Prostate gland (tissue), 2 donors: ENCODE measurements at regions not wholly inside any gene's neighbourhood (a gene's known extent, or its start where the extent isn't known, plus 50 kb on each side); places are given as distances from the start of the nearest gene placed in this dataset.
"Not testable (repeated sequence)": the region's sequence is repeated elsewhere in the genome, so short reads cannot be mapped to it uniquely, and the experiment has no call there.

Experiments
- DNase-seq: peaks from one replicate; pipeline ENCODE4 v3.0.0-alpha.2; 2019; ENCODE audit warnings: low spot score
- H3K27ac ChIP-seq, 2 donors: fragments of 200-600 bp; sonication (generic); 2 replicates each; pipeline ENCODE4 v1.5.1; 2017 to 2019
- H3K27me3 ChIP-seq: fragments of 200-600 bp; sonication (generic); replicated peaks from 2 replicates; pipeline ENCODE4 v1.5.1; 2019; ENCODE audit not compliant: insufficient read depth
- H3K36me3 ChIP-seq, 2 donors: fragments of 200-600 bp; sonication (generic); 1 replicate in 1 of 2; 2 replicates in 1 of 2; pipeline versions ENCODE4 v1.5.1 to v1.8.1; 2017 to 2019
- H3K4me1 ChIP-seq: fragments of 200-600 bp; sonication (generic); replicated peaks from 2 replicates; pipeline ENCODE4 v1.5.1; 2019
- H3K4me3 ChIP-seq, 2 donors: fragments of 200-600 bp; sonication (generic); 2 replicates each; pipeline ENCODE4 v1.5.1; 2017 to 2019
- H3K9me3 ChIP-seq: fragments of 200-600 bp; sonication (generic); 2 replicates; pipeline ENCODE4 v1.5.1; 2017
- POLR2A ChIP-seq: fragments of 450-650 bp; IDR thresholded peaks from one replicate; pipeline ENCODE4 v1.6.1; 2016; ENCODE audit warnings: antibody characterized with exemption, mild to moderate bottlenecking
- POLR2AphosphoS5 ChIP-seq: sonication (generic); formaldehyde crosslinking; IDR thresholded peaks from one replicate; pipeline ENCODE4 v1.6.1; 2017; ENCODE audit warnings: antibody characterized with exemption
- WGBS: methylation state at CpG from one replicate; pipeline ENCODE4 v1.1.5; 2018; 5-methylcytosine and 5-hydroxymethylcytosine counted together
- intact Hi-C: fragments of 100-400 bp; cut with DNase I; formaldehyde crosslinking; loops from one replicate; pipeline ENCODE4 v1.14.2; 2022
- TF ChIP-seq, protein P1 (sequence below), 4 experiments: fragments of 200-600 bp in 2 of 4; fragments of 450-650 bp in 2 of 4; sonication (generic) in 2 of 4; IDR thresholded peaks; 1 replicate in 3 of 4; 2 replicates in 1 of 4; pipeline ENCODE4 v1.5.1; 2016 to 2019; ENCODE audit warnings: antibody characterized with exemption in 4 of 4, mild to moderate bottlenecking in 2 of 4, moderate library complexity in 2 of 4

DNA sequence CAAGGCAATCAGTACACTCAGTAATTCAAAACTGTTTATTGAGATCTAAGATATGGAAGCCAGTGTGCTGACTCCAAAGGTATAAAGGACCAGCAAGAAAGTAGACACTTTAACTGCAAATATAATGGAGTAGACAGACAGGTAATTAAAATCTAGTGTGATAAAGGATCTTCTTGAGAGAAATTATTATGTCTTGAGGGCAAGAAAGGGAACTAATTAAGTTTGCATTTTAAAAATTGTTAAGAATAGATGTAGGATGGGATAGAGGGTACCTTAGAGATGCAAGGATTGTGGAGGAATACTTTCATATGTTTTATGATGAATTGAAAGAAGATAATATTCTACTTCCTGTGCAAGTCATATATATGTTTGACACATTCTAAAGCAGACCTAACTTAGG is 825.3 kb downstream of the LTN1 start:
- TF ChIP-seq POLR2AphosphoS5 (no peak), POLR2A (no peak)
- TF ChIP-seq, protein P1, sequence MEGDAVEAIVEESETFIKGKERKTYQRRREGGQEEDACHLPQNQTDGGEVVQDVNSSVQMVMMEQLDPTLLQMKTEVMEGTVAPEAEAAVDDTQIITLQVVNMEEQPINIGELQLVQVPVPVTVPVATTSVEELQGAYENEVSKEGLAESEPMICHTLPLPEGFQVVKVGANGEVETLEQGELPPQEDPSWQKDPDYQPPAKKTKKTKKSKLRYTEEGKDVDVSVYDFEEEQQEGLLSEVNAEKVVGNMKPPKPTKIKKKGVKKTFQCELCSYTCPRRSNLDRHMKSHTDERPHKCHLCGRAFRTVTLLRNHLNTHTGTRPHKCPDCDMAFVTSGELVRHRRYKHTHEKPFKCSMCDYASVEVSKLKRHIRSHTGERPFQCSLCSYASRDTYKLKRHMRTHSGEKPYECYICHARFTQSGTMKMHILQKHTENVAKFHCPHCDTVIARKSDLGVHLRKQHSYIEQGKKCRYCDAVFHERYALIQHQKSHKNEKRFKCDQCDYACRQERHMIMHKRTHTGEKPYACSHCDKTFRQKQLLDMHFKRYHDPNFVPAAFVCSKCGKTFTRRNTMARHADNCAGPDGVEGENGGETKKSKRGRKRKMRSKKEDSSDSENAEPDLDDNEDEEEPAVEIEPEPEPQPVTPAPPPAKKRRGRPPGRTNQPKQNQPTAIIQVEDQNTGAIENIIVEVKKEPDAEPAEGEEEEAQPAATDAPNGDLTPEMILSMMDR (IDR thresholded peaks at IDR 0.05) = no peak
- no peak overlapping the region for H3K4me3 ChIP-seq
- H3K27me3 ChIP-seq = no peaks in the 10 kb centered on the region
- H3K36me3 ChIP-seq = no peaks in the 10 kb centered on the region
- H3K27ac ChIP-seq = no peak overlapping the region
- no peaks in the 10 kb centered on the region for H3K4me1 ChIP-seq
- DNase-seq = no peak
- H3K9me3 ChIP-seq = no peaks in the 10 kb centered on the region
- intact Hi-C loops = no loop called here

DNA sequence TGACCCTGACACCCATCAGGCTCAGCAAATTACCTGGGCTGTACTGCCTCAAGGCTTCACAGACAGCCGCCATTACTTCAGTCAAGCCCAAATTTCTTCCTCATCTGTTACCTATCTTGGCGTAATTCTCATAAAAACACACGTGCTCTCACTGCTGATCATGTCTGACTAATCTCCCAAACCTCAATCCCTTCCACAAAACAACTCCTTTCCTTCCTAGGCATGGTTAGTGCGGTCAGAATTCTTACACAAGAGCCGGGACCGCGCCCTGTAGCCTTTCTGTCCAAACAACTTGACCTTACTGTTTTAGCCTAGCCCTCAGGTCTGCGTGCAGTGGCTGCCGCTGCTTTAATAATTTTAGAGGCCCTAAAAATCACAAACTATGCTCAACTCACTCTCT is 828.2 kb downstream of the LTN1 start:
- DNase-seq, H3K4me3 ChIP-seq, intact Hi-C loops, H3K4me1 ChIP-seq, H3K27me3 ChIP-seq, H3K9me3 ChIP-seq, H3K36me3 ChIP-seq, H3K27ac ChIP-seq: not testable (repeated sequence)
- WGBS = 90% methylated on average over 9 of the region's 9 CpGs

DNA sequence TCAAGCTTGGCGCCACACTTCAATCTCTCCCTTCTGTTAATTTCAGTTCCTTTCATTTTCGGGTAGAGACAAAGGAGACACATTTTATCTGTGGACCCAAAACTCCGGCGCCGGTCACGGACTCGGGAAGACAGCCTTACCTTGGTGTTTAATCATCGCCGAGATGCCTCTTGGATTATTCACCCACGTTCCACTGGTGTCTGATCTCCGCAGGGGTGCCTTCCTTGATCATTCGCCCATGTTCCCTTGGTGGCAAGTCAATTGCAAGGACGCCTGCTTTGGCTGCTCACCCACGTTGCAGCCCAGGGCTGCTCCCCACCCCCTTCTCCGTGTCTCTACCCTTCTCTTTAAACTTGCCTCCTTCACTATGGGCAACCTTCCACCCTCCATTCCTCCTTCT is 830.6 kb downstream of the LTN1 start:
- DNase-seq, H3K4me3 ChIP-seq, H3K27ac ChIP-seq, H3K36me3 ChIP-seq, H3K27me3 ChIP-seq, H3K9me3 ChIP-seq, H3K4me1 ChIP-seq, intact Hi-C loops: not testable (repeated sequence)
- WGBS = 97% methylated on average over 15 of the region's 15 CpGs

DNA sequence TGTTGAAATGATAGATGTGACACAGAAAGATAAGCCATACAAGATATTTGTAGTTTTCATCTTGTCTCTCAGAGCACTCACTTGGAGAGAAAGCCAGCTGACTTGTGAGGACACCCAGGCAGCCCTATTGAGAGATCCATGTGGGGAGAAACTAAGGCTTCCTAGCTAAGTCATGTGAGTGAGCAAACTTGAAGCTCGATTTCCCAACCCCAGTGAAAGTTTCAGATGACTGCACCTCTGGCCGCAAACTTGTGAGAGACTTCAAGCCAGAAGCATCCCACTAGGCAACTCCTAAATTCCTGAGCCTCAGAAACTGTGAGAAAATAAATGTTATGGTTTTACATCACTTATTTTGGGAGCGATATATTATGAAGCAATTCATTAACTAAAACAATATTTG is 832.3 kb downstream of the LTN1 start:
- 81% methylated on average over 3 of the region's 3 CpGs for WGBS
- no peaks in the 10 kb centered on the region for H3K9me3 ChIP-seq
- intact Hi-C loops = no loop called here
- no peak for DNase-seq
- H3K36me3 ChIP-seq = no peaks in the 10 kb centered on the region
- TF ChIP-seq POLR2A = no peak
- TF ChIP-seq POLR2AphosphoS5 = no peak
- TF ChIP-seq, protein P1 (IDR thresholded peaks at IDR 0.05) = no peak
- no peak overlapping the region for H3K4me3 ChIP-seq
- no peak overlapping the region for H3K27ac ChIP-seq
- no peaks in the 10 kb centered on the region for H3K4me1 ChIP-seq
- H3K27me3 ChIP-seq = no peaks in the 10 kb centered on the region

DNA sequence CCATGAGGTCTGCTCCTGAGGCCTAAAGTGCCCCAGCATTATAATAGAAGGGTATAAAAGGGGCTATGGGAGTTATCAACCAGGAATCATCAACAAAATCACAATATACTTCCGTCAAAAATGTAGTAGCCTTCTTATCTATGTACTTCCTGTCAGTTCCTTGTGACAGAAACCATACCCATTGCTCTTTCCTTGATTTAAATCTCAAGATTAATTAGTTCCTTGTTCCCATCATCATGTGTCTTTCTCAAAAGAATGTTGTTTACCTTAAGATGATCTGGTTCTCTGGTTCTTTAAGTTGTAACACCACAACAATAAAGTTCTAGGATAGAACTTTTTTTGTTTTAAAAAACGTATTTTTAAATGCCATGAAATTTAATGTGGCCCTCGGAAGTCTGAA is 833.3 kb downstream of the LTN1 start:
- no peak for DNase-seq
- no peaks in the 10 kb centered on the region for H3K36me3 ChIP-seq
- no peaks in the 10 kb centered on the region for H3K9me3 ChIP-seq
- H3K27ac ChIP-seq = no peak overlapping the region
- intact Hi-C loops = no loop called here
- no peaks in the 10 kb centered on the region for H3K4me1 ChIP-seq
- no peak overlapping the region for H3K4me3 ChIP-seq
- H3K27me3 ChIP-seq = no peaks in the 10 kb centered on the region
- WGBS = 59% methylated on average over 3 of the region's 3 CpGs
- TF ChIP-seq POLR2AphosphoS5 (no peak), POLR2A (no peak)
- TF ChIP-seq, protein P1 (IDR thresholded peaks at IDR 0.05) = no peak

DNA sequence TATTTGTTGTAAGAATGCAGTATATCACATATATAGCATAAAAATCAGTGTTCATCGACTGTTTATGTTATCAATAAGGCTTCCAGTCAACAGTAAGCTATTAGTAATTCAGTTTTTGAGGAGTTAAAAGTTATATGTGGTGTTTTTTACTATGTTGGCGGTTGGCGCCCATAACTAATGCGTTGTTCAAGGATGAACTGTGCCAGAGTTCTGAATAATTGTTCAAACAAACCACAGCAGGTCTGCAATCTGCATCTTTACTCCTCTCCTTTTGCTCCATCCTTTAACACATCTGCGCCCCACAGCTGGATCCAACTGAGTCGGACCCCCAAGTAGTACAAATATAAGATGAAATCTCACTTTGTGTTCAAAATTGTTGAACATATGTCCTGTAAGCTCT is 836.1 kb downstream of the LTN1 start:
- H3K27me3 ChIP-seq = no peaks in the 10 kb centered on the region
- no peaks in the 10 kb centered on the region for H3K4me1 ChIP-seq
- H3K36me3 ChIP-seq = no peaks in the 10 kb centered on the region
- WGBS = 69% methylated on average over 6 of the region's 6 CpGs
- no peak overlapping the region for H3K4me3 ChIP-seq
- intact Hi-C loops = no loop called here
- DNase-seq = no peak
- H3K9me3 ChIP-seq = no peaks in the 10 kb centered on the region
- TF ChIP-seq POLR2AphosphoS5 (no peak), POLR2A (no peak)
- TF ChIP-seq, protein P1 (IDR thresholded peaks at IDR 0.05) = no peak
- no peak overlapping the region for H3K27ac ChIP-seq
